HG03095 (cell line): ENCODE measurements at regions not wholly inside any gene's neighbourhood (a gene's known extent, or its start where the extent isn't known, plus 50 kb on each side); places are given as distances from the start of the nearest gene placed in this dataset.
"Not testable (repeated sequence)": the region's sequence is repeated elsewhere in the genome, so short reads cannot be mapped to it uniquely, and the experiment has no call there.

Experiments used
- ATAC-seq: cut with Tn5 transposase; IDR thresholded peaks from one replicate; pipeline ENCODE4 v1.9.1; 2021; ENCODE audit warnings: moderate library complexity; ENCODE audit not compliant: unreplicated experiment

DNA sequence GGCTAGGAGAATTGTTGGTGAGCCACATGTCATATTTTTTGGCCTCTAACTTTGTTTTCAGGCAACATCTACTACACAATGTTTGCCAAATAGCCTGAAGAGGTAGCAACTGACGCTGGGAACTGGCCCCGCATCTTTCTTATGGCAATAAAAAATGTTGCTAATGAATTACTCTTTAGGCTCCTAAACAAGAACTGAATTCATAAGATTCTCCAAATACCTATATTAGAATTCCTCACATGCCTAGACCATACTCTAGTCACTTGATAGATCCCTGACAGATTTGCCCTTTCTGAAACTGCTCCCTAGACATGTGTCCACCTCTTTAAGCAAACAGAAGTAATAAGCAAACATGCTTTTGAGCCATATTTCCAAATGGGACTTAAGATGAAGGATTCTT lies 209.0 kb upstream of the ATXN7L3B start:
- no peak for ATAC-seq

DNA sequence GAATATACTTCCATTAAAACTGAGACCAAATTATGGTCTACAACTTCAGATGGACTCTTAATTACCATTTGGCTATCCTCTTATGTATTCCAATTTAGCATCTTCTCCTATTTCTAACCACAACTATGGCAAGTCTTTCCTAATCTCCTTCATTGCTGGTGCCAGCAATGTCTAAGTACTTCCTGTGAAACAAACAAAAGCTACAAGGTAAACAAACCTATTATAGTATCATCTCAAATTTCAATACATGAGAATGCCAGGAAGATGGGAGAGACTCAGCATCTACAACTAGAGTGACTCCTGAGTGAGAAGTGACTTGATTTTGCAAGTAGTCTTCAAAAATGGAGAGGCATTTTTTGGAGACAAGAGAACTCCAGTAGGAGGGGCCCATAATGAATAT lies 202.9 kb upstream of the ATXN7L3B start:
- no peak for ATAC-seq

DNA sequence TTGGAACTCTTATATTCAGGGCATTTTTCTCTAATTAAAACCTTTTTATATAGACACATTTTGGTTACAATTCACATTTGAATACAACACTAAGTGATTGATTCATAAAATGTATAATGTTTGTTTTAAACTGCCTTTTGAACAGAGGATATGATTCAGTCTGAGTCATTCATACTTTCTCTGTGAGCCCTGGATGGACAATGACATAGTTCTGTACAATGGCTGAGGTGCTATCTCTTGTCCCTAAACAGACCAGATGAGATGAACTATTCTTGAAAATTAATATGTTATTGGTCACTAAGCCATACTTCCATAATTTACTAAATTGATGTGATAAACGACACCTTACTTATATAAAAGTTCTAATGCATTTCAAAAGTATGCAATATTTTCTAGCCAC lies 199.7 kb upstream of the ATXN7L3B start:
- no peak for ATAC-seq

DNA sequence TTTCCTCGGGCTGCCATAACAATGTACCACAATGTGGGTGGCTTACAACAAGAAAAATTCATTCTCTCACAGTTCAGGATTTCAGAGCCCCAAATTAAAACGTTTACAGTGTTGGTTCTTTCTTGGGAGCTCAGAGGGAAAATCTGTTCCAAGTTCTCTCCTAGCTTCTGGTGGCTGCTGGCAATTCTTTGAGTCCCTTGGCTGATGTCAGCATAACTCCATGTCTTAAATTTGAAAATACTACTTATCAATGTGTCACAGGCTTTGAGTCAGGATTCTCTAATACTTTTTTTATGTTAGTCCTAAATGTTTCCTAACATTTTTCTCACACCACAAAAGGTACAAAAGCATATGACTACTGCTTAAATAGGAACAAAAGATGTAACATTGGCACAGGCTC lies 198.4 kb upstream of the ATXN7L3B start:
- ATAC-seq, result no peak

DNA sequence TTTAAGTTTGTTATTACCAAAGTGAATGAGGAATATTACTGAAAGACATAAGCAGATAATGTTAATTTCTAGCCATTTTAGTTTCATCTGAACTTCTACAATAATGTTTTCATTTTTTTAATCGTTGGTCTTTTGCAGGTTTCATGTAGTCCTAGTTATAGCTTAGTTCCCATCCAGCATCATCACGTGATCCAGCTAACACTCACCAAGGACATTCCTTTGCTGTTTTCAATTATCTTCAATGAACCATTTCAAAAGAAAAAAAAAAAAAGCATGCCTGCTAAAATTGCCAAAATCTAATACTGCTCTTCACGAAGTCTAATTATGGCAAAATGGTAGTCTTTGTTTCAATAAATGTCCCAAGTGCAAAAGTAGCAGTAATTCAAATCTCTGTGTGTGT lies 187.7 kb upstream of the ATXN7L3B start:
- ATAC-seq, result no peak

DNA sequence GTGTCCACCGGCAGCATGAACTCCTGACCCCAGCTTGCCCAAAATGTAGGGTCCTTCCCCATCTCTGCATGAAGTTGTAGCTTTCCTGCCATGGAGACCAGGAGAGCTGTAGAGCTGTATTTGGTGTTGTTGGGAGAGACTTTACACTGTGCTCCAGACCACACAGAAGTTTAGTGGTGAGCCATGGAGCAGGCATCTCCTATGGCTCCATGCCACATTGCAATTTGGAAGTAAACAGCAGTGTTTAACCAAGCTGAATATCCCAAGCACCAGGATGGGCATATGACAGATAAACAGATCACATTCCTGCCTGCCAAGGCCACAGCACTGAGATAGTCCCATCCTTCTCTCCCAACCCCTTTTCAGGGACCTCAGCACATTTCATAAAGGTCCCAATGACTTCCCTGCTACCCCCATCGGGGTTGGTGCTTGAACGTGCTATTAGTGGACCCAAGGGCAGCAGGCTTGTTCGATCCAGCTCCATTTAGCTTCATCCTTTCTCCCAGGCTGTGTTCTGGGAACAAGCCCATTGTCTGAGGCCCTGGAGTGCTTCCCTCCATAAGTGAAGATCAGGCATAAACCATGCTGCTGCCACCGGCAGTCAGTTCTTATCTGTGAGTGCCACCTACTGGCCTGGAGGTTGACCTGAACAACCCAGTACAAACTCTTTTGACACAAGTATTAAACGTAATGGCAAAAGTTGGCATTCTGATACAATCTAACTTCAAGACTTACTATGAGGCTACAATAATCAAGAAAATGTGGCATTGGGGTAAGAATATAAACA lies 172.3 kb upstream of the ATXN7L3B start:
- peak; percentile 69 for ATAC-seq

DNA sequence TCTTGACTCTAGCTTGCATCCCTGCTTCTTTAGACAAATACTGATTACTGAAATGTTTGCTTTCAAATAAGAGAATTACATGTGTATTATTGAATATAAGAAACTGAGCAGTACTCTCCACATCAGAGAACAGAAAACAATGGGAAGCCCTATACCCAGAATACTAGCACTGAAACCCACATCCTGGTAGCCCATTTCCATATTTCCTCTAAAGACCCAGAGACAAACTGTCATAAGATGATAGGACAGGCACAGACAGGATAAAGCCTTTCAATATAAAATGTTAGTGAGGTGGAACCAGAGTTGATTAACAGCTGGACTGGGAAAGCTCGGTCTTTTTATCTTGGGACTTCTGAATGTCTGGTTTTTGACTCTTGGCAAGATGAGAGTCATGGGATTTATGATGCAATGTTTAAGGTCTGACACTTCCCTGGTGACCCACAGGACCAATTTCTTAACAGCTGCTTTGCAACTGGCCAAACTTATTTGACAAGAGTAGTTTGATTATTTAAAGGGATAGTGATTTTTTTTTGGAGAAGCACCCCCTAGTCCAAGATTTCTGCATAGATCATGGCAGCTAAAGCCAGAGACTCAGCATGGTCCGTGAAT lies 166.9 kb upstream of the ATXN7L3B start:
- no peak for ATAC-seq

DNA sequence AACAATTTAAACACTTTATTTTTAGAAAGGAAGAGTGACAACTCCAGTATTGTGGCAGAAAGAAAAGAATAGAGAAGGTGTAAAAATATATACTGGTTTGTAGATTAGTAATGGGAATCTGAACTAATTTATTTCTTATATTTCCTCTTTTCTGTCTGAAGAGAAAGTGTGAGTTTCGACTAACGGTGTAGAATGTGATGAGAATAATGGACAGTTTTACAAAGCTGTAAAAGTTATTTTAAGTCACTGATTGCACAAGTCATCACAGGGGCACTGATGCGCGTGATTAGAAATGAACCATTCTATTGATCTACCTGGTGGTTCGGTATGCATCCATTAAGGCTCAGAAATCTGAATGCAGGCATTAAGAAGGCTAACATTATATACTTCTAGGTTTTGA lies 158.5 kb upstream of the ATXN7L3B start:
- ATAC-seq, result no peak

DNA sequence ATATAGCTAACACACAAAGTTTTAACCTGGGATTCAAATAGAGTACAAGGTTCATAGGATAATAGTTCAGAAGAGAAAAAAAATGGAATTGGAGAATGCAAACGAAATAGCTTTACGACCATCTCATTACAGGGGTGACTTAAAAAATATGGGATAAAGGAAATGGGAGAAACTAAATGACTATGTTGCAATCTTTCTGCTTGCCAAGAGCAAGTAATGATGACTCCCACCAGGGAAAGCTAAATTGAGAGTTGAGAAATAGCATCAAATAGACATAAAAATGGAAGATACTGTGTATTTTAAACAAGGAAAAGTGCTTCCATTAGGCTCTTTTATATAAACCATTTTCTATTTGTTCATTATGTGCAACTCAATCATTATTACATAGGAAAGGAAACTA lies 155.7 kb upstream of the ATXN7L3B start:
- no peak for ATAC-seq

DNA sequence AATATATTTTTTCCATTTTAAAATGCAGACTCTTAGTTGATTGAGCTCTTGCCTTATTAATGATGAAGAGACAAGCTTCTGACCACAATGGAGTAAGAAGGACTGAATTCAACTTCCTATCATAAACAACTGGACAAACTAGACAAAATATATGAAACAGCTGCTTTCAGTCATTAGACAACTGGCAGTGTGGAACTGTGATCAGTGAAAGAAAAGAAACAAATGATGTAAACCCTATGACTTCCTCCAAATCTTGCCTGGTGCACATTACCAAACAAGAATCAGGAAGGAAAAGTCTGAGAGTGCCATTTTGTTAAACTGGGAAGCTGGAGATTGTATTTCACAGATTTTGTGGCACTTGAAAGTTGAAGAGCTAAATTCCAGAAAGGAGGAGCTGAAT lies 154.7 kb upstream of the ATXN7L3B start:
- ATAC-seq, result no peak

DNA sequence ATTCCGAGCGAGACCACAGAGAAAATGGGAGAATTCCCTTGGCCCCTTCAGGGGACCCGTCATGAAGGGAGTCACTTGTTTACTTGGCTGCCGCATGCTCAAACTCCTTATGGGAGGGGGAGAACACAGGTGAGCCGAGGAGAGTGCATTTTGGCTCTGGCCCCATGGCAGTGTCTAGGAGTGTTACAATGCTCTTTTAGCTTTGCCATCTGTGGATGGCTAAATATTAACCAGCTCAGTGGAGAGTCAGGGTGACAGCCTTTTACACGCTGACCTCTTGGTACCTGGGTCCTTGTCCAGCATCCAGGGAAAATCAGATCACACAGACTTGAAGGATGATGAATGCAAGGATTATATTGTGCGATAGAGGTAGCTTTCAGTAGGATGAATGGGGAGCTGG lies 146.4 kb upstream of the ATXN7L3B start:
- no peak for ATAC-seq

DNA sequence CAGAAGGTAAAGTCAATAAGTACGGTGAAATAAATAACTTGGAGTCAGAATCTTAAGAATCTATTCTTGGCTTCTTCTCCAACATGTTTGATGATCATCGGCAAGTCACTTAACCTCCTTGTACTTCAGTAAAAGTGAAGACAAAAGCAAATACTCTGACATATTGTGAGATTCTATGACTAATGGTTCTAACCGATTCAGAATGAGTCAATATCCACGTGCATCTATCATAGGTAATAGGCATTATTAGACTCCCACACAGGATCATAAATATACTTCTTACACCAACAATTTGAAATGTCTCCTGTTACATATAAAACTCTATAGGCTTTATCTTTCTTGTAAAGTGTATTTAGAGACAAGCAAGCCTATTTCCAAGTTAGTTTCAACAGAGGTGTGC lies 144.4 kb upstream of the ATXN7L3B start:
- no peak for ATAC-seq

DNA sequence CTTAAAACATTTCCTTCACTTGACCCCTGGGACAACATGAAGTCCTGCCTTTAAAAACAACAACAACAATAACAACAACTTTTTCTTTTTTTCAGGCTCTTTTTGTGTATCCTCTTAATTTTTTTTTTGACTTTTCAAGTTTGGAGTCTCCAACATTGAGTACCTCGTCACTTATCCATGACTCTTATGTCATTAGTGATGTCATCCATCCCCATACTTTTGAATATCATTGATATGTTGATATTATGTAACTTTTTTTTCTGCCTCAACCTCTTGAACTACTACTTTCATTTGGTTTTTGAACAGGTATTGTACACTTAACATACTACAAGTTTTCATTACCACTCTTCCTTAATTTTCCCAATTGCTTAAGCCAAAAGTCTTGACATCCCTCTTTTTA lies 143.0 kb upstream of the ATXN7L3B start:
- no peak for ATAC-seq

DNA sequence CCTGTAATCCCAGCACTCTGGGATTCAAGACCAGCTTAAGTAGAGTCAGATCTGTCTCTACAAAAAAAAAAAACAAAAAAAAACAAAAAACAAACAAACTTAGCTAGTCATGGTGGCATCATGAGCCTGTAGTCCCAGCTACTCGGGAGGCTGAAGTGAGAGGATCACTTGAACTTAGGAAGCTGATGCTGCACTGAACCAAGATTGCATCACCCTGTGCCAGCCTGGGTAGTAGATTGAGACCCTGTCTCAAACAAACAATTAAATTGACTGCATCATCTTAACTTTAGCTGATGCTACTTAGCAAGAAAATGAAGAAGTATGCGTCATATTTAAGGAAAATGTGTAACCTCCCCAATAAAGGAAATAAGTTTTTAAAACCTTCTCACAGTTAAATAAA lies 136.6 kb upstream of the ATXN7L3B start:
- ATAC-seq, result no peak

DNA sequence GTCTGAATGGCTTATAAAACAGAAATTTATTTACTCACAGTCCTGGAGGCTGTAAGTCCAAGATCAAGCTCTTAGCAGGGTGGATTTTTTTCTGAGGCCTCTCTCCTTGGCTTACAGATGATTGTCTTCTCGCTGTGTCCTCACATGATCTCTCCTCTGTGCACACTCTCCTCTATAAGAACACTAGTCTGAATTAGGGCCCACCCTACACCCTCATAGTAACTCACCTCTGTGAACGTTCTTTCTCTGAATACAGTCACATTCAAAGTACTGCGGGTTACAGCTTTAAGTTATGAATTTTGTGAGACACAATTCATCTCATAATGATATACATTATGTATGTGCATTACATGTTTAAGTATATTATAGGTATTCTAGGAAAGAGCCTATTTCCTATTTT lies 135.7 kb upstream of the ATXN7L3B start:
- ATAC-seq, result no peak

DNA sequence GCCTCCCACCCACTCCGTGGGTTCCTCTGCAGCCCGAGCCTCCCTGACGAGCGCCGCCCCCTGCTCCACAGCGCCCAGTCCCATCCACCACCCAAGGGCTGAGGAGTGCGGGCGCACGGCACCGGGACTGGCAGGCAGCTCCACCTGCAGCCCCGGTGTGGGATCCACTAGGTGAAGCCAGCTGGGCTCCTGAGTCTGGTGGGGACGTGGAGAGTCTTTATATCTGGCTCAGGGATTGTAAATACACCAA lies 134.5 kb upstream of the ATXN7L3B start:
- not testable (repeated sequence) for ATAC-seq

DNA sequence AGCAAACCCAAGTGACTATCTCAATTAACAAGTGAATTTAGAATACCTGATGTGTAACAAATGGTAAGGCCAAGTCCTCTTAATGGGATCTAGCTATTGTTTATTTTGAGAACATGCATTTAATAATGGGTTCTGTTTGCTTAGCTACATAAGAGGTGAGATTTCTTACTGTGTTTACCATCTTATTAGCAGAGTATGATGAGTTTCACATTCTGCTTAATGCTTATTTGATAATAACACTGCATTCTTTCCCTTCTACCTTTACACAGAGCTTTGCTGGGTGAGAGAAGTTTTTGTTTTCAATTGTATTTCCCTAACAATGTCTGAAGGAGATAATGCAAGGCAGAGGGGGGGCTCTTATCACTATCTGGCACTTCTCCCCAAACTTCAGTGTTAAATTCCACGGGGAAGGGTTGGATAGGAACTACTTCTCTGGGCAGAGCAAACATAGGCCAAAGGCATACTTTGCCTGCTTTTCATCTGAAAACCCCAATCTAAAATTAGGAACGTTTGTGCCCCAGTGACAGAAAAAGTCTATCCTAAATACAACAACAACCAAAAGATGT lies 129.0 kb upstream of the ATXN7L3B start:
- no peak for ATAC-seq

DNA sequence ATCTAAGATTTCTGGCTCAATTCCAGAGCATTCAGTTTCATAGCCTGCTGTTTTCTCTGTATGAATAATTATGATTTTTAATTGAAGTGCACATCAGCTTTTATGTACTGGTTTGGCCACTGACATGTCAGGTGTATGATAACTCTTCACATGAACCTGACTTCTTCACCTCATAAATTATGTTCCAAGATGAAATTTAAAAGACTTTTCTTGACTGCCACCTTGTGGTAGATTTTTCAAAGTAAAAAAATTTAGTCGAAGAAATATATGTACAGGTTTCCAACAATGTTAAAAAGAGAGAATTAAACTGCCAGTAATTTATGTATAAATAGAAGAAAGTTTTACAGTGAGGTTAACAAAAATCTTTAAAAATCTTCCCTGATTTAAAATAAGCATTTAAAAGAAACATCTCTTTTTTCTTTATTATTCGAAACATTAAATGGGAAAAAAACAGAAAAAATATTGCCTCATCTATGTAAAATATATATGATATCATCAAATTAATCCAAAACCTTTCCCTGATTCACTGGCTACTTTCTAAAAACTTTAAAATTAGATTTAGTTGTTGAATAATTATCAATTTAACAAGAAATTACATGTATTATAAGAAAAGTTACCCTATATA lies 124.9 kb upstream of the ATXN7L3B start:
- ATAC-seq, result no peak

DNA sequence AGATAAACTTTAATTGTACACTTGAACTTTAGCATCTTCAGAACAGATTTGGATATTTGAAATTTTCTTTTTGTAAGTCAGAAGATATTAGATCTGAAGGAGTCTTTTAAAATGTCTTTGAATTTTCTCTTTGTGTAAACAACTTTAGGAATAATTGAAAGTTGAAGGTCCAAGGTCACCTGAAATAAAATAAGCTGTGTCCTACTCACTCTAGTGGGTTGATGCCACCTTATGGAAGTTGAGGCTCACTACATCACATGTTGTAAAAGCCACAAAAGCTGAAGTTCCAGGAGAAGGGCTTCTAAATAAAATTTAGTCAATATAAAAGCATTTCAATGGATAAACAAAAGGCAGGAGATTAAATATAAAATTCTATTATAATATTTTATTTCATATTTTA lies 122.0 kb upstream of the ATXN7L3B start:
- no peak for ATAC-seq

DNA sequence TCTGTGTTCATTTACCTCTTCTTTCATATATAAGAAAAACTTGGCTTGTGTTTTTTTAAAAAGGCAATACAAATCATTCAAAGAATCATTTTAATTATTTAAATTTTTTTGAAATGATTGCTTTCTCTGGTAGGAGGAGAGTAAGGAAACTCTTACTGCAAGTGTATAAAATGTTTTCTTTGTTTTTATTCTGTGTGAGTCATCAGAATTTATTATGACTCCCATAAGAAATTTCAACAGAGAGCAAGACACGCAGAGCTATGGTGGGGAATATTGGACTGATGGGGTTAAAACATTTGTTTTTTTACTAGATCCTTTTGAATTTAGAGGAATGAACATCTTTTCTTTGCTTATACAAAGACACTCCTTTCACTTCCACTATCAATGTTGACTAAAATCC lies 119.1 kb upstream of the ATXN7L3B start:
- ATAC-seq, result no peak

DNA sequence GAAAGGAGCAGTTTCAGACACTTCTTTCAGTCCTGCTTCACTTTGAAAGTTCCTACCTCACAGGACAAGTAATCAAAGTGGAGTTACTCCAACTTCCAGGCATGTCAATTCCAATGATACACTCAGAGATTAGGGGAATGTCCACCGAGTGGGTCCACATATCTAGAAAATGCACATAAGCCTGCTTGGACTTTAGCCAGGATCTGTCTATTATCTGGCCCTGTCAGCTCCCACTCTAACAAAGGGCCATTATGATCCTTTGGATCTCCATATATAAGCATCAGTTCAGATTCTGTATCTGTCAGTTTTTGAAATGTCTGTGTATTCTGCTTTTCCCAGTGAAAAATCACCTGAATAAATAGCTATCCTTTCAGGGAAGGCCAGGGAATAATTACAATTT lies 112.9 kb upstream of the ATXN7L3B start:
- ATAC-seq, result no peak

DNA sequence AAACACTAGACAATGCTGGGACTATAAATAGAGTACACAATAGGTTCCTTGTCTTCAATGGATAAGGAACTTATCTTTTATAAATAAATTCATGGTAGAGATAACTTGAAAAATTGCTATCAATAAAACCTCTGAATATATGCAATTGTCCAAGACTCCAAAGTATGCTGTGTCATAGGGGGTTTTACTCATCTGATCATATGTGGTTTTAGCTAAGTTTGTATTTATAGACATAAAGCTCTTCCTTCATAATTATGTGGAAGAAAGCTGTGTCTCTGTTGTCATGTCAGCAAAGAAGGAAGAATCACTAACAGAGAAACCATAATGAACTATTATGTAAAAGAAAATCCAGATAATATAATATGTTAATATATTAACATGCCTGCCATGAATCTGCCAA lies 111.5 kb upstream of the ATXN7L3B start:
- no peak for ATAC-seq
